Activated CD4-positive, alpha-beta T cell treated with anti-CD3 and anti-CD28 coated beads, Interleukin-2, amount 50 U/mL, for 48 hours (primary cell): ENCODE measurements at regions not wholly inside any gene's neighbourhood (a gene's known extent, or its start where the extent isn't known, plus 50 kb on each side); places are given as distances from the start of the nearest gene placed in this dataset.

ENCODE experiments used
- DNase-seq, 2 experiments: peaks; one replicate each; pipeline ENCODE4 v3.0.0-alpha.2; 2020

DNA sequence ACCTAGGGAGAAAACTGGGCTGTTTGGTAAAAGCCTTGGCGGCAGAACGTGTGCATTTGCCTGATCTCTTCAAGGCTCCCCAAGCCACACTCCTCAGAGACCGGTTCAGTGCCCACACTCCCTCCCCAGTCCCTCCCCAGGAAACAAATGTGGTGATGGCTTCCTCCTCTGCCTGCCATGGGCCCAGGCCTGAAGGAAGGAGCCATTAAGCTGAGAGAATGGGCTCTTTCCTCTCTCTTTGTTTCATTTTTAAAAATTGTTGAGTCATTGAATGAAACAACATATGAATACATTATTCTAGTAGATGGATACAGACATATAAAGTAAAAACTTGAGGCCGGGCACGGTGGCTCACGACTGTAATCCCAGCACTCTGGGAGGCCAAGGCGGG is 50.6 kb upstream of the YWHAQ start:
- DNase-seq: no peak

DNA sequence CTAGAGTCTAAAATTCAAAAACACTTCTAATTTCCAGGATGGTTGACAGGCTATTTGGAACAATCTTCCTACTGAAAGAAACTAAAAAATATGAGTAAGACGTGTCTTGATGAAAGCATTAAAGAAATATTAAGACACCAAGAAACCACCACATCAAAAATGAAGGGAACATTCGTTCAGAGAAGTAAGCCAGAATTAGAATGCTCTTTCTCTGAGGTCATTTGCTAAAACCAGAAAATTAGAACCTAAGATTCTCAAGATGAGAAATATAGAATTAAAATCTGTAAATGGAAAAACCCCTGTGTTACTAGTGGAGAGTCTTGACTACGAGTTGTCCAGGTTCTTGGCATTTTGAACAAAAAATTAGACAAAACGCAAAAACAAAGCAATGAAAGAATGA is 54.8 kb upstream of the YWHAQ start:
- no peak for DNase-seq

DNA sequence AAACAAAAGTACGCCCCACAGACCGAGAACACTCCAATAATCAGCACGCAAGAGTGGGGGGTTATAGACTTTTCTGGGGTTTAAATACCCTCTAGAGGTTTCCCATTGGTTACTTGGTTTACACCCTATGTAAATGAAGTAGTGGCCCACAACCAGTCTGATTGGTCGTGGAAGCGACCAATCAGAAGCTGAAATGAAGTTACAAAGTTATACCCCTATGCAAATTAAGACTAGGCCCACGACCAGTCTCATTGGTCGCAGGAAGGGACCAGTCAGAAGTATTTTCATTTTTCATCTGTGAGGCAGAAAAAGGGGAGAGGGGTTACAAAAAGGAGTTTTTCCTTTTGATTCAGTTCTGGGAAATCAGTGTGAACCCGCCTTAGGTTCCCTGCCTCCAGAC is 55.3 kb upstream of the YWHAQ start:
- DNase-seq: no peak

DNA sequence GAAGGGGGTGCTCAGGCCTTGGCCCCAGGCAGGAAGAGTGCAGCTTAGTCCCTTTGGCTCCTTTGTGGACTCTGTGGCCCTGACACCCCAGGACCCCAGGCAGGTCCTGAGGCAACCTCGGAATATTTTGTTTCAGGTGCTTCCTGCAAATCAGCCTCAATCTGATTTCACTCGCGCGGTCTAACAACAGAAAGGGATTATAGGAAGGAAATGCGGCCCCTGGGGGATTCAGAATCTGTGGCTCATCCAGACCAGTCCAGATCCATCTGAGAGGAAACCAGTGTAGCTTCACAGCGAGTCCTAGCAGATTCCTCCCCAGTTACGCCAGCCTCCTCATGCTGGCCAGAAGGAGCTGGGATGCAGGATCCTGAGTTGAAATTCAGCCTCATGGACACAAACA is 59.5 kb upstream of the YWHAQ start:
- no peak for DNase-seq

DNA sequence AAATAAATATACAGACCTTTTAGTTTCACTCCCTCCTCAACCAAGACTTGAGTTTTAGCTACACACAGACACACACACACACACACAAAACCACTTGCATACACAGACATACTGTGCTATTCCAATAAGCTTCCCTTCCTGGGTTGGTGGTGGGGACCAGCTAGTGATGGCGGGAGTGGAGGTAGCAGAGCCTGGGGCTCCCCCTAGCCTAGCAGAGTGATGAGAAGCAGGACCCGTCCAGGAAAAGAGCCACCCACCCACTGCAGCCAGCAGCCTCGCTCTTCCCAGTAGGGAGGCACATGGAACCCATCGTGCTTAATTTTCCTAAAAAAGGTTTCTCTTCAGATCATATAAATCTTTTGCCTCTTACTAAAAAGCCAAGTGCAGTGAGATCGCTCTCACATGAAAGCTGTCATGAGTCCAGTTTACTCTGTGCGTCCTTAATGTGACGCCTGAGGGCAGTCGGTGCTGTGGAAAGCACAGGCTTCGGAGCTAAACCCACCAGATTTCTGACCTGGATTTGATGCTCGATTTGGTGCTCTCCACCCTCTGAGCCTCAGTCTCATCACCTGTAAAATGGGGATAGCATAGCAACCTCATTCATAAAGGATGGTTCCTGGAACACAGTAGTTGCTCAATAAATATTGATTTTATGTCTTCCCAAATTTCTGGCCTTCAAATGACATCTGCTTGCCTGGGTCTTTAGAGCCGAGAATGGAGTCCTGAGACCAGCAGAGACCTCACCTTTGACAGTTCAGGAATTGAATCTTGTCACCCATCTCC is 60.1 kb upstream of the YWHAQ start:
- DNase-seq: no peak

DNA sequence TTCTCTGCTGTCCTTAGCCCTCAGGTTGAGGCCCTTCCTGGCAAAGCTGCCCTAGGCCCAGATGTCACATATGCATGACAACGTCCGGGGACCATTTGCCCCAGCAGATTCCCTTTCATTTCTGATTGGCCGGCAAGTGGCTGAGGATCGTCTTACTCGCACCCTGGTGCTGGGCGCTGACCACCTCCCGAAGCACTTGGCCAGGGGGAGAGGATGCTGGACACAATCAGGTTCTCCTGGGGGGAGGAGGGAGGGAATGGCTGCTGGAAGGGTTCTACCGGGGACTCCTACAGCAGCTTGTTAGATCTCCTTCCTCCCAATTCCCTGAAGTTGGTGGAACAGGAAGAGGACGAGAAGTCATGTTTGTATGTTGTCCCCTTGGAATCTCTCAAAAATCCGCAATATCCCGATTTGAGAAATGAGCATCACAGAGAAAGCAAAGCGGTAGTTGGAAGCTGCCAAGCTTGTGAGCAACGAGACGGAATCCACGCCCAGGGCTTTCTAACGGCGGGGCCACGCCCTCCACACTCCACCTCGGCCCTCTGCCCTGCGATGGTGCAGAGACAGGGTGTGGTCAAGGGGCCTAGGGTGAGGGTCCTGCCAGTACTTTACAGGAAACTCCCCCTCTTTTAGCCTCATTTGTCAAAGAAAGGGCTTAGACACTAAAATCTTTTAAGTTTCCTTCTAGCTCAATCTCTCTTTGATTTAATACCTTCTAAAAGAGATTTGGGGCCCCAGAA is 61.8 kb upstream of the YWHAQ start:
- peak in 1 of 2 experiments; percentile 34 for DNase-seq

DNA sequence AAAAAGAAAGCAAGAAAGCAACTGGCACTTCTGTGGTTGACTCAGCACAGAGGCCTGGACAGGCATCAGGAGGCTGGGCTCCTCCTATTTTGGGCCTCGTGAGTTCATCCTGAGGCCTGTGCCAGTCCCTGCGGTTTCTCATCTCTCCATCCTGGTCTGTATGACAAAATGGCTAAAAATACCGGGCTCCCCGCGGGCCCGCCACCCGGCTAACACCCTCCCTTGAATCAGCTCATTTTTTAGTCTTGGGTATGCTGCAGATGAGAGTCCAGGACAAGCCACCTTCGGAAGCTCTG is 62.3 kb upstream of the YWHAQ start:
- peak in 1 of 2 experiments; percentile 45 for DNase-seq

DNA sequence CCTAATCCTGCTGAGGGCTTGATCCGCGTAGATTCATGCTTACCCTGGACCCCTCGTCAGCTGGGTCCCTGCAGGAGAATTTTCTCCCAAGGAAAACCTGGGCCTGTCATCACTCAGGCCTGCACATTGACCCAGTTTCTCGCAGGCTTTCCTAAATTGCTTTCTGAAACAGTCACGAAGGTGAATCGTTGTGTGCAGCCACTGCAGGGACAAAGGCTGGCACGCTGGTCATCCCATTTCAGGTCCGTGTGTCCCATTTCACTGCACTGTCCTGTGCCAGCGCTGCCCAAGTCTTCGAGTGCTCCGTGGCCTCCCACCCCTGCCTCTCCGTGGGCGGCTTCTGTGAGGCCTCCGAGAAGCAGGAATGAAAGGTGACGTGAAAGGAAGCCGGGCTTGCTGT is 62.8 kb upstream of the YWHAQ start:
- no peak for DNase-seq

DNA sequence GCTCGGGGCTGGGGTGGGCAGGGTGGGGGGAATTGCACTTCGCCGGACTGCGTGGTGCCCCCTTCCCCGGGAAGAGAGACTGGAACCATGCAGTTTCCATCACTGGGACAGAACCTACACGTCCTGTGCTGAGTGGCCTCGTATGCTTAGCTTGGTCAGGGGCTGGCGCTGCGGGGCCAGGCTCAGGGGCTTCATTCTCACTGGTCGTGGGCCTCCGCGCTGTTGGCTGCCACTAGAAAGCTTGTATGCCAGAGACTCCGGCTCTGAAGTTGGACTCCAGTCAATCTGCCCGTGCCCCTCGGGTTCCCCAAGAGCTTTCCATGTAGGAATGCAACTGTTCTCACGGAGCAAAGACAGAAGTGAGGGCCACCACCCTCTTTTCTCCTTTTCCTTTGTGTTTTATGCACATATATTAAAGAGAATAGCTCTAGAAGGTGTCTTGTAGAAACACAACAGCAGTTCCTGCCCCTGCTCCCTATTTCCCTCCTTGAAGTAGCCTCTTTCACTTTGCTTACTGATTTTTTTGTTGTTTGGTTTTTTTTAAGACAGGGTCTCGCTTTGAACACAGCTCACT is 64.0 kb upstream of the YWHAQ start:
- no peak for DNase-seq

DNA sequence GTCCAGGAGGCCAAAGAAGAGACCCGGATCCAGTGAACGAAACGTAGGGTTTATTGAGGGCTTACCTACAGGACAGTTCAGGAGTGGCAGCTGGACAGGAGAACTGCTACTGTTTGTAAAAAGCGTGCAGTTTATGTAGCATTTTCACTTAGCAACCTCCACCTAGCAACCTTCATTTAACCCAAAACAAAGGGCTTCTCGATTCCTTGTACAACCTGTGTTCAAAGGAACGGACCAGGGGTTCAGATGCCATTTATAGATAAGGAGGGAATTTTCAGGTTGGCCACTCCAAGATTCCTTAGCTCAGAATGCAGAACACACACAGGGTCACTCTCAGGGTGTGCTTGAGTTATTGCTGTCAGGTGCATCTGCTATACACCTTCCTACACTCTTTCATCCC is 65.1 kb upstream of the YWHAQ start:
- no peak for DNase-seq

DNA sequence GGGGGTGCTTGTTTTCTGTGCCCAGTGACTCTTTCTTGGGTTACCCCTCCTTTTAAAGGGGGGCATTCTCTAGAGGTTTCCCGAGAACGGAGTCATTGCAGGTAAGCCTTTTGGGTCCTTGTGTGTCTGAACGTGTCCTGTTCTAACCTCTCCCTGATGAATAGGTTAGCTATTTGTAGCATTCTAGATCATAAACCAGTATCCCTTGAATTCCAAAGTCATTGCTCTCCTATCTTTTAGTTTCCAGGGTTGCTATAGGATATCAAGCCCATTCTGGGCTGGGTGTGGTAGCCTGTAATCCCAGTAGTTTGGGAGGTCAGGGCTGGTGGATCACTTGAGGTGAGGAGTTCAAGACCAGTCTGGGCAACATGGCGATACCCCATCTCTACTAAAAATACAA is 65.9 kb upstream of the YWHAQ start:
- no peak for DNase-seq

DNA sequence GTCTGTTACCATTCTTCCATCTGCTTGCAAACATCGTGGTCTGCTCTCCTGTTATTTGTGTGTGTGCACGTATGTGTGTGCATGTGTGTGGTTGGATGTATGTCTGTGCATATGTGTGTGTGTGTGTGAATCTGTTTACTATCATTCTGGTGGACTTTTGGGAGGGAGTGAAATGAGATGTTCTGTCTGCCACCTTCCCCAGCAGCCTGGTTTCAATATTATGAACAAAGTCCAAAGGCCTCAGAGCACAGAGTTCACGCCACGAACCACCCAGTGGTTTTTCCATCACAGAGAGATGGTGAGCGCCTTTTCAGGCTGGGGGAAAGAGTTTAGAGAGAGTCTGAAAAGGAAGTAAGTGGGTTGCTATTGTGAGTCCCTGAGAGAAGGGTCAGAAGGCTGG is 67.1 kb upstream of the YWHAQ start:
- peak in 1 of 2 experiments; percentile 46 for DNase-seq

DNA sequence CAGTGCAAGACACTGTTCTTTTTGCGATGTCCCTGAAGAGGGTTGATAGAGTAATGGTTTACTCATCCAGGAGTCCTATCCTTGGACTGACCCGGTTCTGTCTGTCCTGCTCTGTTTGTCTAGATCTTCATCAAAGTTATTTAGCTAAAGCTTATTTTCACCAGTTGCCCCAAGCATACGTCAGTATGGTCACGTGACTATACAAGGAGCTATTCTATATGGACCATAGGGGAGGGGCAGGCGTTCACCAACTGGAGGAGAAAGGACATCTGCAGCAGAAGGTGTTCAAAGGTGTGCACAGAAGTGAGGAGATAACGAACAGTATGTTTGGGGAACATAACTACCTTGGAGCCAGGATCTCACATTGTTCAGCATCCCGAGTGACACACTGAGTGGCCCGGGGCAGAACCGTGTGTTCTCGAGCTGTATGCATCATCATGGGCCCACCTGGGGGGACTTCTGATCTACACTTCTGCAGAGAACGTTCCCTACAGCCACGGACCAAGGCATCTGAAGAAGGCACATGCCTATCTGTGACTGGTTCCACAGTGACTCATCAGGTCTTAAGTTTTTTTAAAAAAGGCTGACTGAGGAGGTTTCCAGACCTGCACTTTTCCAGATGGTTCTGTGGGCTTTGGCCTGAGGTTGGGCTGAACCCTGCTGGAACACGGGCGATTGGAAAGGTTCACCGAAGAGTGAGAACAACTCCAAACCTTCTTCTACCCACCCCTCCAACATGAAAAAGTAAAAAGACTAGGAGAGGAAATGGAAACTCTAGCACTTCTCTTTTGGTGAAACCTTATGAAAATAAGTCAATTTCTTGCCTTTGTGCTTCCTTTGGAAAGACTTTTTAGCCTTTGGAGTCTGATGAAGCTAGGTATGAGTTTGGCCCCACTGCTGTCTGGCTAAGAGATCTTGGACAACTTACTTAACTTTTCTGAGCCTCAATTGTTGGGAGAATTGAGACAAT is 68.6 kb upstream of the YWHAQ start:
- no peak for DNase-seq

DNA sequence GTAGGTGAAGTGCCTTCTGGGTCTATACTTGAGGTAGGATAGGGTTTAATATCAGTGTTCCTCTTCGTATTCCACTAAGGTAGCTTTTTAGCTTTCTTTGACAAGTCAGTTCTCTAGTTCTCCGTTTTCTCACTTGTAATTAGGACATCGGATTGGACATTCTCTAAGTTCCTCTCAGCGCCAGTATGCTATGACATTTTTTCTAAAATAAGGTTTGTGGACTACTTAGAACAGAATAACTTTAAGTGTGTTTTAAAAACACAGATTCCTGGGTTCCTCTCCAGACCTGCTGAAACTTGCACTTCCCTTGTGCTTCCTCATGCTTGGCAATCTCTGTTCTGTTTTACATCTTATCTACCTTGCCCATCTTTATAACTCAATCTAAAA is 69.3 kb upstream of the YWHAQ start:
- no peak for DNase-seq

DNA sequence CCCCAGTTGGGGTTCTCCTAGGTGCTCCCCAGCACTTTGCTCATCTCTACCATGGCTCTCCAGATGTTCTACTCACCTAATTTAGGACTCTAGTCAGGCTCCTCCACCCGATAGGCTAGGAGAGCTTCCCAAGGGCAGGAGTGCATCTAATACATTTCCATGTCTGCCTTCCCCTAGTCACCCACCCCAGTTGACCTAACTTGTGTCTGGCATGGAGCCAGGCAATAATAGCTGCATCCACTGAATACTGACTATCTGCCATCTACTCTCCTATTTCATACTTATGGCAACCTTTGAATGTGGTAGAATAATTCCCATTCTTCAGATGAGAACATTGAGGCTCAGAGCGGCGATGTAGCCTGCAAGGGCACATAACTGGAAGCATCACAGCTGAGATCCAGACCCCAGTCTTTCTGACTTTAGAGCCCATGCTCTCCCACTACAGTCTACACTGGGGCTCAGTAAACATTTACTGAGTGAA is 71.8 kb upstream of the YWHAQ start:
- DNase-seq: no peak

DNA sequence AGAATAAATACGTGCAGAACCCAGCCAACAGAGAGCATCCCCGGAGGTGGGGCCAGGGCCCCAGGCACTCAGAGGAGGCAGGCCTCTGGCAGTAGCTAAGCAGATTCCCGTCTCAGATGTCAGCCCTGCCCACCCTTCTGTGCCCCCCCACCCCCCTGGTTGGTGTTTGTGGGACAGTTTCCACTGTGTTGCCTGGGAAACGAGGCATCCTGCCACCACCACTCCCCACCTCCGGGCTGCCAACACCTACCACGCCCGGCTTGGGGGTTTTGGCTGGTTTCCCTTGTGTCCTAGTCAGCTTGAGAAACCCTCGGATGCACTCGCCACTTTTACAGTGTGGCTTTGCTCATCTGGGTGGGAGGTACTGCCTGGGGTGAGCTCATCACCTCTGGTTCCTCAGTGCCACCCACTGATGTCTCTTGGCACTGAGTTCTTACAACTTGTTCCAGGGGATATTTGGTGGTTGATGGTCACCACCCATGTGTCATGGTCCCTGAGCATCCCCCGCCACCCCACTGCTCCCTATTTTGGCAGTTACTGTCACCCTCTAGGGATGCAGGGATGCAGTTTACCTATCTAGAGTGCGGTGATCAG is 72.4 kb upstream of the YWHAQ start:
- DNase-seq: peak; percentile 82 to 87

DNA sequence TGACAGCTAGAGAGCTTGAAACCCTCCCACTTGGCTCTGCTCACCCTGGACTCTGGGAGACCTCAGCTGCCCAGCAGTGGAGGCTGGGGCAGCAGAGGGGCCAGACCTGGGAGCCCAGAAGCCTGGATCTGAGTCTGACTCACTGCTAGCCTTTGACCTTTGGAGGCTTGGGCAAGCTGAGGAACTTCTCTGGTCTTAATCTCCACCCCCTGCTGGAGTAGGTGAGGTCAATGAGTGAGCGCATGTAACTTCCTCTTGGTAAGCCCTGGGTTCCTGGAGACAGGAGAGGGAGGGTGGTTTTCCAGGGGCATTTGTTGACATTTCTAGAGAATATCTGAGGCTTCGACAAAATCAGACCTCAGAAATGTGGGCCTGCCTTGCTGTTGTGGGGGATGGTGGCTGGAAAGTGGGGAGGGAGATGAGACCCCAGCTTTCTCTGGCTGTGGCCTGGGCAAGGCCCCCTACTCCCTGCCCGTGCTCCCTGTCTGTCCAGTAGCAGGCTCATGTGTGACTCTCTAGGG is 73.0 kb upstream of the YWHAQ start:
- DNase-seq: peak in 1 of 2 experiments; percentile 34

DNA sequence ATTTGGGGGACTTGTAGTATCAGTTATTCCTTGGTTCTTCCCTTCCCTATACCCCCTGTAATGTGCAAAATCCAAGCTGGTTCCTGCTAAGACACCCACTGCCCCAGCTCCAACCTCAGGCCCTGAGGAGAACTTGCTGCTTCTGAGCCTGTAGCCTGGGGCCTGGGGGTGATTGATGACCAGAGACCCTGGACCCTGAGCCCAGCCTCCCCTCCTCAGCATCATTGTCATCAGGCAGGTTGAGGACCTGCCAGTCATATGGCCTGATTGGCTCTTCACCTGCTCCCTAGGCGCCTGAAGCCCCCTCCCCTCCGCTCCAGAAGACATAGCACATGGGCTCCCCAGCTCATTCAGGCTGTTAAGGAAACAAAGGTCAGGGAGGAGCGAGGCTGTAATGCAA is 73.8 kb upstream of the YWHAQ start:
- DNase-seq: no peak

DNA sequence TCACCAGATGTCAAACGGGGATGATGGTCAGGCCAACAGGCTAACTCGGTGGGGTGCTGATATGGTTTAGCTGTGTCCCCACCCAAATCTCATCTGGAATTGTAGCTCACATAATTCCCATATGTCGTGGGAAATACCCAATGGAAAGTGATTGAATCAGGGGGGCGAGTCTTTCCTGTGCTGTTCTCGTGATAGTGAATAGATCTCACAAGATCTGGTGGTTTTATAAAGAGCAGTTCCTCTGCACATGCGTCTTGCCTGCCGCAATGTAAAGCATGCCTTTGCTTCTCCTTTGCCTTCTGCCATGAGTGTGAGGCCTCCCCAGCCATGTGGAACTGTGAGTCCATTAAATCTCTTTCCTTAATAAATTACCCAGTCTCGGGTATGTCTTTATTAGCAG is 74.4 kb upstream of the YWHAQ start:
- DNase-seq: no peak

DNA sequence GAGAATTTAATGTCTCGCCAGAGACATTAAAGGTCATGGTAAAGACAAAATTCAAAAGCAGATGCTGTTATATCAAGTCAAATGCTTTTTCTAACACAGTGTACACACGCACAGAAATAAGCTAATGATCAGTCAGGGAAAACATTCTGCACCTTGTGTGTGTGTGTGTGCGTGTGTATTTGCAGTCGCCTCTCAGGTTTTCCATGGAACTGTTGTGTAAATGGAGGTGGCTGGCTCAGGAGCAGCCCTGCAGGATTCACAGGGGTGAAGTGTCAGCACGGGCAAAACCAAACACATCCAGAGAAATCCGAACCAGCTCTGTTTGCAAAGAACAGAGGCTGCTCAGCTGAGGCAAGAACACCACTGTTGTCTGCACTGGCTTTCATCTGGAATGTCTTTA is 76.2 kb upstream of the YWHAQ start:
- no peak for DNase-seq

DNA sequence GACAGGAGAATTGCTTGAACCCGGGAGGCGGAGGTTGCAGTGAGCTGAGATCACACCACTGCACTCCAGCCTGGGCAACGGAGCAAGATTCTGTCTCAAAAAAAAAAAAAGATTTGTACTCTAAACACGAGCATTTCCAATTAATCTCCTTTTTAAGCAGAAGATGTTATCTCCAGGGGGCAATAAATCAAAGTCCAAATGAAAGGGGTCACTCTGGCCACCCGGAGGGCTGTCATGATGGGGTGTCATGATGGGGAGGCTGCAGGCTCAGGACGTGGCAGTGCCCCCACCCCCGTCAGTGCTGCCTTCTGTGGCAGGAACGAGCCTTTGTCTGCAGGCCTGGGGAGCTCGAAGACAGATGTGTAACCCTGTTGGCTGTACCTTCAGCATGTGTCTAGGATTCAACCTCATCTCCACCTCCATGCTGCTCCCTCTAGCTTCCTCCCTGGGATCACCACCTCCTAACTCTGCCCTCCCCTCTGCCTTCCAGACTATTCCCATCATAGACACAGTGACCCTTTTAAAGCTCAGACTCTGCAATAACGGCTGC is 76.9 kb upstream of the YWHAQ start:
- no peak for DNase-seq
